H1 (cell line): ENCODE measurements at regions not wholly inside any gene's neighbourhood (a gene's known extent, or its start where the extent isn't known, plus 50 kb on each side); places are given as distances from the start of the nearest gene placed in this dataset.

Experiments
- TF ChIP-seq, protein P1 (sequence below): fragments of 300-600 bp; sonication (generic); IDR thresholded peaks from 2 replicates; pipeline ENCODE4 v1.7.1; 2012; ENCODE audit warnings: low read length, moderate library complexity, mild to moderate bottlenecking, inconsistent platforms; ENCODE audit not compliant: insufficient replicate concordance

DNA sequence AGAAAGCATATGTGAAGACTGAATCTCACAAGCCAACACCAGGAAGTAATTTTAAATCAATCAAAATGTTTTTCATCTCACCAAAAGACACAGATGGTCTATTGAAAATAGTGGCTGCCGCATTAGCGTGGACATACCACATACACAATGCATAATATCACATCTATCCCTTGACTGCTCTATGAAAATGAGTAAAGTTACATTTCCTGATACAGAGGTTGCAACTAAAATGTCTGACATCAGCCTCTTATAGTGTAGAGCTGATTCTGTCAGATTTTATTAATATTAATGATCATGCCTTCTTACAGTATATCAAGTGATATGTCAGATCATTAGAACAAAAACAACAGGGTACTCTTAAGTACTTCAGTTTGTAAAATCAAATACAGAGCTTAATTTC is 339.8 kb upstream of the EPHA7 start (continued):
- TF ChIP-seq, protein P1, sequence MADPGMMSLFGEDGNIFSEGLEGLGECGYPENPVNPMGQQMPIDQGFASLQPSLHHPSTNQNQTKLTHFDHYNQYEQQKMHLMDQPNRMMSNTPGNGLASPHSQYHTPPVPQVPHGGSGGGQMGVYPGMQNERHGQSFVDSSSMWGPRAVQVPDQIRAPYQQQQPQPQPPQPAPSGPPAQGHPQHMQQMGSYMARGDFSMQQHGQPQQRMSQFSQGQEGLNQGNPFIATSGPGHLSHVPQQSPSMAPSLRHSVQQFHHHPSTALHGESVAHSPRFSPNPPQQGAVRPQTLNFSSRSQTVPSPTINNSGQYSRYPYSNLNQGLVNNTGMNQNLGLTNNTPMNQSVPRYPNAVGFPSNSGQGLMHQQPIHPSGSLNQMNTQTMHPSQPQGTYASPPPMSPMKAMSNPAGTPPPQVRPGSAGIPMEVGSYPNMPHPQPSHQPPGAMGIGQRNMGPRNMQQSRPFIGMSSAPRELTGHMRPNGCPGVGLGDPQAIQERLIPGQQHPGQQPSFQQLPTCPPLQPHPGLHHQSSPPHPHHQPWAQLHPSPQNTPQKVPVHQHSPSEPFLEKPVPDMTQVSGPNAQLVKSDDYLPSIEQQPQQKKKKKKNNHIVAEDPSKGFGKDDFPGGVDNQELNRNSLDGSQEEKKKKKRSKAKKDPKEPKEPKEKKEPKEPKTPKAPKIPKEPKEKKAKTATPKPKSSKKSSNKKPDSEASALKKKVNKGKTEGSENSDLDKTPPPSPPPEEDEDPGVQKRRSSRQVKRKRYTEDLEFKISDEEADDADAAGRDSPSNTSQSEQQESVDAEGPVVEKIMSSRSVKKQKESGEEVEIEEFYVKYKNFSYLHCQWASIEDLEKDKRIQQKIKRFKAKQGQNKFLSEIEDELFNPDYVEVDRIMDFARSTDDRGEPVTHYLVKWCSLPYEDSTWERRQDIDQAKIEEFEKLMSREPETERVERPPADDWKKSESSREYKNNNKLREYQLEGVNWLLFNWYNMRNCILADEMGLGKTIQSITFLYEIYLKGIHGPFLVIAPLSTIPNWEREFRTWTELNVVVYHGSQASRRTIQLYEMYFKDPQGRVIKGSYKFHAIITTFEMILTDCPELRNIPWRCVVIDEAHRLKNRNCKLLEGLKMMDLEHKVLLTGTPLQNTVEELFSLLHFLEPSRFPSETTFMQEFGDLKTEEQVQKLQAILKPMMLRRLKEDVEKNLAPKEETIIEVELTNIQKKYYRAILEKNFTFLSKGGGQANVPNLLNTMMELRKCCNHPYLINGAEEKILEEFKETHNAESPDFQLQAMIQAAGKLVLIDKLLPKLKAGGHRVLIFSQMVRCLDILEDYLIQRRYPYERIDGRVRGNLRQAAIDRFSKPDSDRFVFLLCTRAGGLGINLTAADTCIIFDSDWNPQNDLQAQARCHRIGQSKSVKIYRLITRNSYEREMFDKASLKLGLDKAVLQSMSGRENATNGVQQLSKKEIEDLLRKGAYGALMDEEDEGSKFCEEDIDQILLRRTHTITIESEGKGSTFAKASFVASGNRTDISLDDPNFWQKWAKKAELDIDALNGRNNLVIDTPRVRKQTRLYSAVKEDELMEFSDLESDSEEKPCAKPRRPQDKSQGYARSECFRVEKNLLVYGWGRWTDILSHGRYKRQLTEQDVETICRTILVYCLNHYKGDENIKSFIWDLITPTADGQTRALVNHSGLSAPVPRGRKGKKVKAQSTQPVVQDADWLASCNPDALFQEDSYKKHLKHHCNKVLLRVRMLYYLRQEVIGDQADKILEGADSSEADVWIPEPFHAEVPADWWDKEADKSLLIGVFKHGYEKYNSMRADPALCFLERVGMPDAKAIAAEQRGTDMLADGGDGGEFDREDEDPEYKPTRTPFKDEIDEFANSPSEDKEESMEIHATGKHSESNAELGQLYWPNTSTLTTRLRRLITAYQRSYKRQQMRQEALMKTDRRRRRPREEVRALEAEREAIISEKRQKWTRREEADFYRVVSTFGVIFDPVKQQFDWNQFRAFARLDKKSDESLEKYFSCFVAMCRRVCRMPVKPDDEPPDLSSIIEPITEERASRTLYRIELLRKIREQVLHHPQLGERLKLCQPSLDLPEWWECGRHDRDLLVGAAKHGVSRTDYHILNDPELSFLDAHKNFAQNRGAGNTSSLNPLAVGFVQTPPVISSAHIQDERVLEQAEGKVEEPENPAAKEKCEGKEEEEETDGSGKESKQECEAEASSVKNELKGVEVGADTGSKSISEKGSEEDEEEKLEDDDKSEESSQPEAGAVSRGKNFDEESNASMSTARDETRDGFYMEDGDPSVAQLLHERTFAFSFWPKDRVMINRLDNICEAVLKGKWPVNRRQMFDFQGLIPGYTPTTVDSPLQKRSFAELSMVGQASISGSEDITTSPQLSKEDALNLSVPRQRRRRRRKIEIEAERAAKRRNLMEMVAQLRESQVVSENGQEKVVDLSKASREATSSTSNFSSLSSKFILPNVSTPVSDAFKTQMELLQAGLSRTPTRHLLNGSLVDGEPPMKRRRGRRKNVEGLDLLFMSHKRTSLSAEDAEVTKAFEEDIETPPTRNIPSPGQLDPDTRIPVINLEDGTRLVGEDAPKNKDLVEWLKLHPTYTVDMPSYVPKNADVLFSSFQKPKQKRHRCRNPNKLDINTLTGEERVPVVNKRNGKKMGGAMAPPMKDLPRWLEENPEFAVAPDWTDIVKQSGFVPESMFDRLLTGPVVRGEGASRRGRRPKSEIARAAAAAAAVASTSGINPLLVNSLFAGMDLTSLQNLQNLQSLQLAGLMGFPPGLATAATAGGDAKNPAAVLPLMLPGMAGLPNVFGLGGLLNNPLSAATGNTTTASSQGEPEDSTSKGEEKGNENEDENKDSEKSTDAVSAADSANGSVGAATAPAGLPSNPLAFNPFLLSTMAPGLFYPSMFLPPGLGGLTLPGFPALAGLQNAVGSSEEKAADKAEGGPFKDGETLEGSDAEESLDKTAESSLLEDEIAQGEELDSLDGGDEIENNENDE, result no peak
